ENCODE measurements at regions not wholly inside any gene's neighbourhood (a gene's known extent, or its start where the extent isn't known, plus 50 kb on each side); places are given as distances from the start of the nearest gene placed in this dataset.

GRCh38 chr16:64416216-64417005 is 705.5 kb downstream of the CDH11 start:
- Histone ChIP-seq H3K9me3 (no peaks in the 10 kb centered on the region), H3K4me3 (peak overlapping the region in 1 of 2 donors; percentile 26), H3K27ac (peak overlapping the region in 1 of 2 donors; percentile 21), H3K36me3 (no peaks in the 10 kb centered on the region), H3K4me1 (peaks cover 0 to 50% (median 15%) of the 10 kb centered on the region in 4 donors), H3K27me3 (no peaks in the 10 kb centered on the region)
- DNase-seq, result no peak
- intact Hi-C loops (cut with DNase I; ENCODE audit: low total_unique reads), result no loop called here
- TF ChIP-seq CTCF (IDR thresholded peaks at IDR 0.05), result no peak

GRCh38 chr16:64412578-64413280 is 709.1 kb downstream of the CDH11 start:
- Histone ChIP-seq H3K27ac (peak overlapping the region; percentile 60), H3K27me3 (no peaks in the 10 kb centered on the region), H3K9me3 (no peaks in the 10 kb centered on the region), H3K4me1 (peaks cover 0 to 53% (median 12%) of the 10 kb centered on the region in 4 donors), H3K4me3 (no peak overlapping the region), H3K36me3 (no peaks in the 10 kb centered on the region)
- intact Hi-C loops (cut with DNase I; ENCODE audit: low total_unique reads), result no loop called here
- no peak for TF ChIP-seq CTCF (IDR thresholded peaks at IDR 0.05)
- DNase-seq, result no peak

GRCh38 chr16:64410306-64410705 is 711.6 kb downstream of the CDH11 start:
- intact Hi-C loops (cut with DNase I; ENCODE audit: low total_unique reads), result no loop called here
- Histone ChIP-seq H3K36me3 (no peaks in the 10 kb centered on the region), H3K27me3 (no peaks in the 10 kb centered on the region), H3K4me3 (no peak overlapping the region), H3K9me3 (no peaks in the 10 kb centered on the region), H3K27ac (no peak overlapping the region), H3K4me1 (peaks cover 0 to 42% (median 6%) of the 10 kb centered on the region in 4 donors)
- TF ChIP-seq CTCF (IDR thresholded peaks at IDR 0.05), result no peak
- DNase-seq, result no peak

GRCh38 chr16:64409783-64410210 is 712.1 kb downstream of the CDH11 start:
- no peaks in the 10 kb centered on the region for H3K27me3 ChIP-seq
- H3K4me1 ChIP-seq, result peaks cover 0 to 37% (median 6%) of the 10 kb centered on the region in 4 donors
- TF ChIP-seq CTCF (IDR thresholded peaks at IDR 0.05), result no peak
- H3K9me3 ChIP-seq, result no peaks in the 10 kb centered on the region
- no peak for DNase-seq
- H3K4me3 ChIP-seq, result no peak overlapping the region
- no peak overlapping the region for H3K27ac ChIP-seq
- no peaks in the 10 kb centered on the region for H3K36me3 ChIP-seq
- intact Hi-C loops (cut with DNase I; ENCODE audit: low total_unique reads), result no loop called here

GRCh38 chr16:64408699-64409098 is 713.2 kb downstream of the CDH11 start:
- H3K4me1 ChIP-seq, result peaks cover 0 to 26% (median 6%) of the 10 kb centered on the region in 4 donors
- intact Hi-C loops (cut with DNase I; ENCODE audit: low total_unique reads), result no loop called here
- no peaks in the 10 kb centered on the region for H3K27me3 ChIP-seq
- no peak for DNase-seq
- H3K9me3 ChIP-seq, result no peaks in the 10 kb centered on the region
- H3K36me3 ChIP-seq, result no peaks in the 10 kb centered on the region
- H3K4me3 ChIP-seq, result no peak overlapping the region
- TF ChIP-seq CTCF (IDR thresholded peaks at IDR 0.05), result no peak
- H3K27ac ChIP-seq, result no peak overlapping the region

Data from tibial artery (tissue), 4 donors.